Testis (tissue), 2 donors: ENCODE measurements at regions not wholly inside any gene's neighbourhood (a gene's known extent, or its start where the extent isn't known, plus 50 kb on each side); places are given as distances from the start of the nearest gene placed in this dataset.

Experiments used
- CTCF ChIP-seq, 3 experiments: fragments of 450-650 bp in 2 of 3; fragments of 200-600 bp in 1 of 3; sonication (generic) in 1 of 3; IDR thresholded peaks; one replicate each; pipeline ENCODE4 v1.5.1; 2016 to 2019; ENCODE audit warnings: antibody characterized with exemption in 3 of 3, mild to moderate bottlenecking in 2 of 3, moderate library complexity in 1 of 3
- POLR2A ChIP-seq: fragments of 450-650 bp; IDR thresholded peaks from one replicate; pipeline ENCODE4 v1.6.1; 2017; ENCODE audit warnings: antibody characterized with exemption, mild to moderate bottlenecking, moderate library complexity

DNA sequence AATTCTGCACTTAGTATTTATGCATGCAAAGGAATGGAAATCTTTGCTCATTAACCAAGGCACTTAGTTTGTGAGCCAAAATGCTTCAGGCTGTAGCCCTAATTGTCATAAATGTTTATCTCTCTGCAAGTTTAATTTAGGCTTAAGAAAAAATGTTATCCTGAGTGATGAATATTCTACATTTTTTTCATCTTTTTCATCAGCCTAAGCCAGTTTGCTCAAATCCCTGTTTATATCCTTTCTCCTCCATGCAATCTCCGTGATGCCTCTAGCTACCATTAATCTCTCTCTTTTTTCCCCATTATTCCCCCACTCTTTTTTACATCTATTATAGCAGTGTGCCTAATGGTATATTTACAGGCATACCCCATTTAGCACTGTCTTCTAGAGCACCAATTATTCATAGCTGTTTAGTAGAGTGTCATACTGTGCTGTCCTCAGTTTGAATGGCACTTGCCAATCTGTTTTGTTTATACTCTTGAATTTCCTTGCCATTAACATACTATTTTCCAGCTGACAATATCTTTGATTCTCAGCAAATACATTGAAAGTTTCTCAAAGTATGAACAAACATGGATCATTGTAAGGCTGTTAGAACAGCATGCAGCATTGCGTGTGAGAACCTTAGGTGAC, 1457.0 kb downstream of the MAT2B start:
- TF ChIP-seq CTCF (IDR thresholded peaks at IDR 0.05): no peak
- no peak for TF ChIP-seq POLR2A
